Mammary epithelial cell (primary cell): ENCODE measurements at regions not wholly inside any gene's neighbourhood (a gene's known extent, or its start where the extent isn't known, plus 50 kb on each side); places are given as distances from the start of the nearest gene placed in this dataset.

Experiments used
- CTCF ChIP-seq, 2 donors: IDR thresholded peaks in 1 of 2; conservative IDR thresholded peaks in 1 of 2; 2 replicates each; pipeline ENCODE4 v1.5.1; 2011 to 2012; ENCODE audit warnings: inconsistent platforms in 2 of 2, low read length in 2 of 2, mild to moderate bottlenecking in 2 of 2, control low read depth in 1 of 2, low read depth in 1 of 2; ENCODE audit not compliant: insufficient read depth in 1 of 2; ENCODE audit errors: extremely low read depth in 1 of 2
- EZH2 ChIP-seq: IDR thresholded peaks from 2 replicates; pipeline ENCODE4 v1.6.1; 2012; ENCODE audit warnings: low read length, inconsistent platforms, borderline replicate concordance

GRCh38 chr6:77145244-77145643, 318.0 kb downstream of the HTR1B start:
- TF ChIP-seq CTCF (conservative IDR thresholded peaks at IDR 0.05 in 1 of 2, IDR thresholded peaks at IDR 0.05 in 1 of 2; ENCODE audit: extremely low read depth in 1 of 2, insufficient read depth in 1 of 2, low read depth in 1 of 2, low read length in 2 of 2) (no peak), EZH2 (no peak)
